ENCODE measurements at regions not wholly inside any gene's neighbourhood (a gene's known extent, or its start where the extent isn't known, plus 50 kb on each side); places are given as distances from the start of the nearest gene placed in this dataset.

DNA sequence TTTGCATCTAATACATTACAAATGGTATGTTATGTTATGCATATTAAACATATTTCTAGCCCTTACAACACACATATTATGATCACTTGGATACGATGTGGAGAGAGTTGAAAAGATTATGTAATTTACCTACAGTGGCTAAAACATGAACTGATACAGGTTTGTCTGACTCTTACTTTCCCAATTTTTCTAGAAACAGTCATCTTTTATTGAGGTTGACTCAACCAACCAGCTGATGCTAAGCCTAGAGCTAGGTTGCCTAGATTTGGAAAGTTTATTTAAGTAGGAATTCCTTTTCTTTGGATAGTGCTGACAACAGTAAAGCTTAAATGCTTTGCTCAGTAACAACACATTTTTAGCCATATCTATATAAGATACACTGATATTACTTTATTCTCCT lies 1215.1 kb downstream of the ADGRL3 start:
- DNase-seq: no peak

GRCh38 chr4:62414563-62414962 lies 1214.4 kb downstream of the ADGRL3 start:
- DNase-seq: no peak

DNA sequence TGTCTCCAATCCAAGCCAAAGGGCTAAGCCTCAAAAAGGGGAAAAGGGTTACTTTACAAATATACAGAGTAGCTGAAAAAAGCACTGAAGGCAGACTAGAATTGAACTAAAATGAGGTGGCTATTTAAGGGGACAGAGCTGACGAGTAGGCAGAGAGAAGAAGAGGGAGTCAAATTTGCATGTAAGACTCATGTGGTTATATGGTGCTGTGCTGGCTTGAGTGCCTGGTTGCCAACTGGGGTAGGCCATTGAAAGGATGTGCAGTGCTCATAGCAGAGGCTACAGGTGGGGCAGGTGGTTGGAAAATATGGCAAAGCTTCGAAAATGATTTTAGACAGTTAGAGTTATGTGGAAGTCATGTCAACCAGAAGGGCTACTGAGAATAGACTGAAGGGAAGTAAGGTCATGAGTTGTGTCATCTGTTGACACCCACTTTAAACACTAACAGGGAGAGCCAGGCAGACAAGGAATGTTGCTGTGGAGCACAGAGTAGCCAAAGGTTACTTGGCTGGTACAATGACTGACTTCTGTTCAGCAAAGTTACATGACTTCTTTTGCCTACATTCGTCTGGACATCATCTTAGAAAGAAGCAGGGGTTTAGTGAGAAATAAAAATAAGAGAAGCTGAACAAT lies 1210.4 kb downstream of the ADGRL3 start:
- no peak for DNase-seq

GRCh38 chr4:62408454-62408853 lies 1208.3 kb downstream of the ADGRL3 start:
- DNase-seq: no peak

DNA sequence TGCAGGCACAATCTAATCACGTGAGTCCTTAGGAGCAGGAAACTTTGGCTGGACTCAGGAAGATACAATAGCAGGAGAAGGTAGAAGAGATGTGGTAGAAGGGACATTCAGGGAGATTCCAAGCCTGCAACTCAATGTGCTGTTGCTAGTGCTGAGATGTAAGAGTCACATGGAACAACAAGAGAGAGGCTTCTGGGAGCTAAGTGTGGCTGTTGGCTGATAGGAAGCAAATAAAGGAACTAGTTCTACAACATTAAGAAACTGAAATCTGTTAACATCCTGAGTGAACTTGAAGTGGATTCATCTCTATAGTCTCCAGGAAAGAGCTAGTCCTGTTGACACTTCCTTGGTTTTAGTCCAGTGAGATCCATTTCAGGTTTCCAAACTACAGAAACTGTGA lies 1207.4 kb downstream of the ADGRL3 start:
- no peak for DNase-seq

DNA sequence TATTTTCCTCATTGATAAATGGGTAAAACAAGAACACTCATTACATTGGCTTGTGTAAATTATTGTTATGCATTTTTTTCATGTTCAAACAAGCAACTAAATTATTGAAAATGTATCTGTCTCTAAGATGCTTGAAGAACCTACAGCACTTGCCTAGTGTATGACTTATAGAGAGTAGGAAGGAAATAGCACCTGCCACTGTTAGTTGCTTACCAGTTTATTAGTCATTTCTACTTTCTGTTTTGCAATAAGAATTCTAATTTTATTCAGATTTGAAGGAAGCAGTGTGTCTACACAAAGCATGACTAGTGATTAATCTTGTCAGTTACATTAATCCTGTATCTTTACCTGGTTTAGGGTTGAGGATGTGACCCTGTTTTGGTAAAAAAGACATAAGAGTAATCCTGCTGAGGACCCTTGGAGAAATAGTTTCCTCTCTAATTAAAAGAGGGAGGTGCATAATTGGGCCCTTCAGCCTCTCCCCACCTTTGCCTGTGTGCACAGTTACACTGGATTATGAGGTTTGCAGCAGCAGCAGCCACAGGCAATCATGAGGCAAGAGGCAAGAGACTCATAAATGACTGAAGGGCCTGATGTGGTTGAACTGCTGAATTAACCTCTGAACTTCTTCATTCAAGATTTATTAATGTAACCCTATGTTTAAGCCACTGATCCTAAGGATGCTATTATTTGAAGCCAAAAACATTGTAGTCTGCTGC lies 1202.1 kb downstream of the ADGRL3 start:
- DNase-seq: no peak

DNA sequence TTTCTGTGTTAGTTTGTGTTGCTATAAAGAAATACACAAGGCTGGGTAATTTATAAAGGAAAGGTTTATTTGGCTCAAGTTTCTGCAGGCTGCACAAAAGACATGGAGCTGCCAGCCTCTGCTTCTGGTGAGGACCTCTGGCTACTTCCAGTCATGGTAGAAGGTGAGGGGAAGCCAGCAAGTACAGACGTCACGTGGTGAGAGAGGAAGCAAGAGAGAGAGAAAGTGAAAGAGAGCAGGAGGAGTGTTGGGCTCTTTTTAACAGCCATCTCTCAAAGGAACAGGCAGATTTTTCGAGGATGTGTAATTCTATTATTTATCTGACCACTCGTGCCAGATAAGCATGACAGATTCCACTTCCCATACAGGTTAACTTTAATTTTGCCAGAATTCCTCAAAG lies 1199.1 kb downstream of the ADGRL3 start:
- no peak for DNase-seq

DNA sequence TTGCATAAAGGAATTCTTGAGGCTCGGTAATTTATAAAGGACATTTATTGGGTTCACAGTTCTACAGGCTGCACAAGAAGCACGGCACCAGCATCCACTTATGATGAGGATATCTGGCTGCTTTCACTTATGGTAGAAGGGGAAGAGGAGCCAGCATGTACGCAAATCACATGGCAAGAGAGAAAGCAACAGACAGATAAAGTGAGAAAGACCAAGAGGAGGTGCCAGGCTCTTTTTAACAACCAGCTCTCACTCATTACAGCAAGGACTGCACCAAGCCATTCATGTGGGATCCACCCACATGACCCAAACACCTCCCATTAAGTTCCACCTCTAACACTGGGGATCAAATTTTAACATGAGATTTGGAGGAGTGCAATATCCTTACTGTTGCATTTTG lies 1198.2 kb downstream of the ADGRL3 start:
- no peak for DNase-seq

DNA sequence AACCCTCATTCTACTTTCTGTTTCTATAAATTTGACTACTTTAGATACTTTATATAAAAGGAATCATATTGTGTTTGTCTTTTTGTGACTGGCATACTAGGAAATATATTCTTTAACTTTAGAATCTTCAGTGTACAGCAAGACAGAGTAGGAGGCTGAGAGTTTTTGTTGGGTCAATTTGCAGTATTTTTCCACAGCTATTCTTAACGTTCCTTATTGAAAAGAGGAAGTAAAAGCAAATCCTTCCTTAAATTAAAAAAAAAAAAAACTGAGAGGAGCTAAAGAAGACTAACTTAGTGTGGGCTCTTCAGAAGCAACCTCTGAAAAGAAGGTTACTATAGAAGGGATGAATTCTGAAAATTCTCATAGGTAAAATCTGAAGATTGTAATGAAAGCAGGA lies 1194.6 kb downstream of the ADGRL3 start:
- no peak for DNase-seq

- DNase-seq: no peak
Observed at GRCh38 chr4:62387808-62388207, 1187.7 kb downstream of the ADGRL3 start.

- DNase-seq: no peak
Observed at GRCh38 chr4:62377700-62378099, 1177.6 kb downstream of the ADGRL3 start.

GRCh38 chr4:62377245-62377644 lies 1177.1 kb downstream of the ADGRL3 start:
- DNase-seq: no peak

DNA sequence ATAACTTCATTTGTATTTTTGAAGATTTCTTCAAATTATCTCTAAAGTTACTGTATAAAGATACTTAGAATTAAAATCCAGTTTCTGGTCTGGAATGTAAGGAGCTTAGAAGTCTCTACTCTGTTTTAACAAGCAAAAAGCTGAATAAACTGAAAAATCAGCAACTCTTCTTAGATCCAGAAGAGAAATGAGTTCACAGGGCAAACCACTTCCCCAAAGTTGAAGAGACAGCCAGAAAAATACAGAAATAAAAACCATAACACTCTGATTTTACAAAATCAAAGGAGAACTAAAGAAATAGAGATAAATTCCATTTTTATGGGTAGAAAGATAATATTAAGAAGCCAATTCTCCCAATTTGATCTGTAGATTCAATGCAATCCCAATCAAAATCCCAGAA lies 1166.8 kb downstream of the ADGRL3 start:
- DNase-seq: no peak

DNA sequence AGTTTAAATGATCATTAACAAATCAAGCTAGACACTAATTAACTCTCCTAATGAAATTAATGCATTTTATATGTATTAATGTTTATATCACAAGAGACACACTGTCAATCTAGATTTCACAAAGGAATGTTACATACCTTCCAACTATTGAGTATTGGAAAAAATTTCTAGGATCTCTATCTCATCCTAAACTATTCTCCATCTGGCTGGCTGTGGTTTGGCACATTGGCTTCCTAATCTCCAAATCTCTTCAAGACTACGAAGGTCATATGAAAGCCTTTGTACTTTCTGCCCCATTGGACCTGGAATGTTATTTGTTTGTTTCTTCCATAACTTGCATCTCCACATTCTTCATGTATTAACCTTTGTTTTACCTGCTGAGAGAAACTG lies 1160.0 kb downstream of the ADGRL3 start:
- DNase-seq: no peak

- DNase-seq: no peak
Observed at GRCh38 chr4:62359441-62360155, 1159.5 kb downstream of the ADGRL3 start.

GRCh38 chr4:62344915-62345314 lies 1144.8 kb downstream of the ADGRL3 start:
- DNase-seq: no peak

- DNase-seq: no peak
Observed at GRCh38 chr4:62344474-62344873, 1144.3 kb downstream of the ADGRL3 start.

DNA sequence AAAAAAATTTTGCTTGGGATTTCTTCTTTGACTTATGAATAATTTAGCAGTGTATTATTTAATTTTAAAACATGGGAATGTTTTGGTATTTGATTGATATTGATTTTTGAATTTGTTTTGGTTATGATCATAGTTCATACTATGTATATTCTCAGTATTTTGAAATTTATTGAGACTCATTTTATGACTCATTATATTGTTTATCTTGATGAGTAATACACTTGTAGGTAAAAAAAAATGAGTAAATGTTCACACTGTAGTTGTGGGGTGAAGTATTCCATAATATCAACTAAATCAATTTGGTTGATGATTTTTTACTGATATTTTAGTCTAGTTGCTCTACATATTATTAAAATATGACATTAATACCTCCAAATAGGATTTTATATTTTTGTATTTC lies 1142.2 kb downstream of the ADGRL3 start:
- no peak for DNase-seq

GRCh38 chr4:62328526-62328925 lies 1128.4 kb downstream of the ADGRL3 start:
- DNase-seq: no peak

- DNase-seq: no peak
Observed at GRCh38 chr4:62327612-62328297, 1127.6 kb downstream of the ADGRL3 start.

DNA sequence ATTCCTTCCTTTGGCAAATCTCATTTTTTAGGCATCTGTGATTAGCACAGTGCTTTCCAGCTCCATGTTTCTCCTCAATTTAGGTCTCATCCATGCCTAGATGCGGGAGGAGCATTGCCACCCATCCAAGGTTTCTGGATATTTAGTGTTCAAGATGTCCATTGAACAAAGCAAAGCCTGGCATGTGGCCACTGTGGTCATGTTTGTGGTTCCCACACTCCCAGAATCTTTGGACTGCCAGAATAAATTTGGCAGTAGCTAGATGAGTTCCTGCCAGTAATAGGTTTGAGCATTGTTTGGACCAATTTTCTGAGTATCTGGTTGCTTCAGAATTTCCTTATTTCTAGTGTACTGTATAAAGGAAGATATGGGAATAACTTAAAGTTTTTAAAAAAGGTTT lies 1124.1 kb downstream of the ADGRL3 start:
- DNase-seq: no peak

DNA sequence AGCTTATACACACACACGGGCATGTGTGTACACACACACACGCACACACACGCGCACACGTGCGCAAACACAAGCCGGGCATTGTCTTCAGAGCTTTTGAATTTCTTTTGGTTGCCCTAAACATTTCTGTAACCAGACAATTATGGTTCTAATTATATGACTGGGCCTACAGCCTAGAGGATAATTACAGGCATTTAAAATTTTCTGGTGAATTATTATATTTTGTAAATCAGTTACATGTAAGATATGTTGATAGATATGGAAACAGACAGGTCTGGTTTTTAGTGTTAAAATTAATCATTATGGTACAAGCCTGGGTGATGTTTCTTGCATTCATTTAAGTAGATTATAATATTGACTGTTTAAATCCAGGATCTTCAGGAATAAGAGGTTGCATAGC lies 1120.5 kb downstream of the ADGRL3 start:
- no peak for DNase-seq

GRCh38 chr4:62302710-62303109 lies 1102.6 kb downstream of the ADGRL3 start:
- DNase-seq: no peak

DNA sequence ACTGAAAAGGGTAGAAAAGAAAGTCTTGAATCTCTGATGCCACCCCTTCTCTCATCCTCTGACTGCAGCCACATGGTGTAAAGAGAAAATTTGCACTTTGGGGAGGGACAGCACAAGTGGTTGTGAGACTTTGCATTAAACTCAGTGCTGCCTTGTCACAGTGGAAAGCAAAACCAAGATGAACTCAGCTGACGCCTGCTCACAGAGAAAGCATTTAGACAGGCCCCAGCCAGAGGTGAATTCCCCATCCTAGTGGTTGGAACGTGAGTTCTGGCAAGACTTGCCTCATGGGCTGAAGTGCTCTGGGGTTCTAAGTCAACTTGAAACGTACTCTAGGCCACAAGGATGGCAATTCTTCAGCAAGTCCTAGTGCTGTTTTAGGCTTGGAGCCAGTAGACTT lies 1101.4 kb downstream of the ADGRL3 start:
- no peak for DNase-seq

Measured in NCI-H1436 treated with DMSO at 0.1 percent for 48 hours (cell line).